HepG2 (cell line): ENCODE measurements at regions not wholly inside any gene's neighbourhood (a gene's known extent, or its start where the extent isn't known, plus 50 kb on each side); places are given as distances from the start of the nearest gene placed in this dataset.

Experiments
- BHLHE40 ChIP-seq: IDR thresholded peaks from 2 replicates; pipeline ENCODE4 v1.6.1; 2011; ENCODE audit warnings: low read length, improper control_type of control experiment
- CTCF ChIP-seq: sonication (generic); formaldehyde crosslinking; IDR thresholded peaks from 2 replicates; pipeline ENCODE4 v1.5.0; 2020; ENCODE audit warnings: mild to moderate bottlenecking, missing genetic modification reagents, moderate library complexity
- FOXC1 ChIP-seq: sonication (generic); formaldehyde crosslinking; IDR thresholded peaks from 2 replicates; pipeline ENCODE4 v1.8.0; 2022; ENCODE audit warnings: mild to moderate bottlenecking, missing genetic modification reagents, borderline replicate concordance
- GATAD1 ChIP-seq: IDR thresholded peaks from 2 replicates; pipeline ENCODE4 v1.6.1; 2016; ENCODE audit warnings: missing genetic modification reagents, missing compliant biosample characterization
- MNT ChIP-seq: fragments of 450-650 bp; IDR thresholded peaks from 2 replicates; pipeline ENCODE4 v1.6.1; 2016
- PRPF4 ChIP-seq: fragments of 200-400 bp; formaldehyde crosslinking; IDR thresholded peaks from 2 replicates; pipeline ENCODE4 v1.6.1; 2016; ENCODE audit warnings: low read length, low read depth; ENCODE audit not compliant: poor library complexity, severe bottlenecking
- RAD21 ChIP-seq: fragments of 450-650 bp; formaldehyde crosslinking; IDR thresholded peaks from 2 replicates; pipeline ENCODE4 v1.5.0; 2020; ENCODE audit warnings: mild to moderate bottlenecking
- RNF2 ChIP-seq: fragments of 450-650 bp; conservative IDR thresholded peaks from 2 replicates; pipeline ENCODE4 v1.6.1; 2016; ENCODE audit warnings: low read depth
- SCMH1 ChIP-seq: sonication (generic); formaldehyde crosslinking; IDR thresholded peaks from 2 replicates; pipeline ENCODE4 v1.9.0; 2021; ENCODE audit warnings: missing genetic modification reagents, mild to moderate bottlenecking, borderline replicate concordance
- SIN3A ChIP-seq: IDR thresholded peaks from 2 replicates; pipeline ENCODE4 v1.6.1; 2011; ENCODE audit warnings: low read depth, mild to moderate bottlenecking, control low read depth, low read length, borderline replicate concordance
- TAF1 ChIP-seq: sonication (generic); formaldehyde crosslinking; IDR thresholded peaks from 2 replicates; pipeline ENCODE4 v1.4.0; 2020; ENCODE audit warnings: missing genetic modification reagents
- TCF7 ChIP-seq: sonication (generic); IDR thresholded peaks from 2 replicates; pipeline ENCODE4 v1.6.1; 2016; ENCODE audit warnings: antibody characterized with exemption, low read depth
- ZNF253 ChIP-seq: sonication (generic); formaldehyde crosslinking; IDR thresholded peaks from 2 replicates; pipeline ENCODE4 v1.8.0; 2022; ENCODE audit warnings: mild to moderate bottlenecking, missing genetic modification reagents, borderline replicate concordance

GRCh38 chr11:109015283-109015682 lies 350.4 kb downstream of the DDX10 start:
- TF ChIP-seq TCF7 (no peak), RAD21 (CRISPR knock-in tag) (no peak), CTCF (CRISPR knock-in tag) (no peak), ZNF253 (CRISPR knock-in tag) (no peak), SIN3A (no peak), BHLHE40 (no peak), SCMH1 (no peak), GATAD1 (no peak), FOXC1 (CRISPR knock-in tag) (no peak), RNF2 (no peak), MNT (no peak), TAF1 (CRISPR knock-in tag) (no peak), PRPF4 (no peak)
